ENCODE measurements at regions not wholly inside any gene's neighbourhood (a gene's known extent, or its start where the extent isn't known, plus 50 kb on each side); places are given as distances from the start of the nearest gene placed in this dataset.

GRCh38 chr2:5494212-5494611 lies 198.0 kb upstream of the SOX11 start:
- ChIA-PET POLR2A (no interaction called here), CTCF (no interaction called here)
- no peaks in the 10 kb centered on the region for H3K9me3 ChIP-seq (ENCODE audit: control insufficient read depth, insufficient read depth, low read depth, low read length)
- H3K4me3 ChIP-seq (ENCODE audit: low read depth, low read length) = no peak overlapping the region
- peaks cover 6% of the 10 kb centered on the region for H3K4me1 ChIP-seq (ENCODE audit: control insufficient read depth, insufficient read depth, low read length)
- H3K36me3 ChIP-seq (ENCODE audit: control insufficient read depth in 2 of 2, insufficient read depth in 1 of 2, low read length in 2 of 2) = no peaks in the 10 kb centered on the region
- TF ChIP-seq, protein P1, sequence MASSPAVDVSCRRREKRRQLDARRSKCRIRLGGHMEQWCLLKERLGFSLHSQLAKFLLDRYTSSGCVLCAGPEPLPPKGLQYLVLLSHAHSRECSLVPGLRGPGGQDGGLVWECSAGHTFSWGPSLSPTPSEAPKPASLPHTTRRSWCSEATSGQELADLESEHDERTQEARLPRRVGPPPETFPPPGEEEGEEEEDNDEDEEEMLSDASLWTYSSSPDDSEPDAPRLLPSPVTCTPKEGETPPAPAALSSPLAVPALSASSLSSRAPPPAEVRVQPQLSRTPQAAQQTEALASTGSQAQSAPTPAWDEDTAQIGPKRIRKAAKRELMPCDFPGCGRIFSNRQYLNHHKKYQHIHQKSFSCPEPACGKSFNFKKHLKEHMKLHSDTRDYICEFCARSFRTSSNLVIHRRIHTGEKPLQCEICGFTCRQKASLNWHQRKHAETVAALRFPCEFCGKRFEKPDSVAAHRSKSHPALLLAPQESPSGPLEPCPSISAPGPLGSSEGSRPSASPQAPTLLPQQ (tag by site-specific recombination; IDR thresholded peaks at IDR 0.05) = no peak
- no peak for TF ChIP-seq ZNF433 (tag by site-specific recombination; IDR thresholded peaks at IDR 0.05; ENCODE audit: low read depth)
- TF ChIP-seq OVOL3 (tag by site-specific recombination; IDR thresholded peaks at IDR 0.05) = no peak
- TF ChIP-seq, protein P2, sequence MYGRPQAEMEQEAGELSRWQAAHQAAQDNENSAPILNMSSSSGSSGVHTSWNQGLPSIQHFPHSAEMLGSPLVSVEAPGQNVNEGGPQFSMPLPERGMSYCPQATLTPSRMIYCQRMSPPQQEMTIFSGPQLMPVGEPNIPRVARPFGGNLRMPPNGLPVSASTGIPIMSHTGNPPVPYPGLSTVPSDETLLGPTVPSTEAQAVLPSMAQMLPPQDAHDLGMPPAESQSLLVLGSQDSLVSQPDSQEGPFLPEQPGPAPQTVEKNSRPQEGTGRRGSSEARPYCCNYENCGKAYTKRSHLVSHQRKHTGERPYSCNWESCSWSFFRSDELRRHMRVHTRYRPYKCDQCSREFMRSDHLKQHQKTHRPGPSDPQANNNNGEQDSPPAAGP (tag by site-specific recombination; IDR thresholded peaks at IDR 0.05) = no peak
- TF ChIP-seq HOXA7 (CRISPR knock-in tag; IDR thresholded peaks at IDR 0.05; ENCODE audit: borderline replicate concordance) = no peak
- H3K27ac ChIP-seq (ENCODE audit: extremely low read depth, low read depth, low read length) = no peak overlapping the region

DNA sequence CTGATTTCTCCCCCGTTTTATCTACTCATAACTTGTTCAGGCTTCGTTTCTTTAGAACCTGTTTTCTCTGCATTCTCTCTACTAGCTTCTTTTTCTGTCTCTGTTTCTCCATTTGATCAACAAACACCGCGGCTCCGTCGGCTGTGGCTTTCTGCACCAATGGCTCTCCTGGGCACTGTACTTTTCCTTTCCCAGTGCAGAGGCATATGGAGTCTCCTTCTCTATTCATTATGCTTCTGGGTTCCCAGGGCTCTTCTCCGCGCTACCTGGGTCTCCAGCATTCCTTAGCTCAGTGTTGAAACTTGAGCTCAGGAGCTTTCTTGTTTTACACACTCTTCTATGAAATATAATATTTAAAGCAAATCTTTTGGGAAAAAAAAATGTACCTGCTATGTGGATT lies 196.6 kb upstream of the SOX11 start:
- no peaks in the 10 kb centered on the region for H3K36me3 ChIP-seq (ENCODE audit: control insufficient read depth in 2 of 2, insufficient read depth in 1 of 2, low read length in 2 of 2)
- POLR2A ChIA-PET = no interaction called here
- H3K4me3 ChIP-seq (ENCODE audit: low read depth, low read length) = no peak overlapping the region
- peaks cover 6% of the 10 kb centered on the region for H3K4me1 ChIP-seq (ENCODE audit: control insufficient read depth, insufficient read depth, low read length)
- CTCF ChIA-PET = interaction anchor here (0.7 kb wide), 1 partner anchor 121 kb away, joined by 3 read pairs; no protein-coding TSS in a partner anchor
- TF ChIP-seq ZIC2 (tag by site-specific recombination; IDR thresholded peaks at IDR 0.05) (no peak), ZBTB20 (tag by site-specific recombination; IDR thresholded peaks at IDR 0.05) (no peak), ZNF785 (tag by site-specific recombination; IDR thresholded peaks at IDR 0.05) (no peak), WT1 (tag by site-specific recombination; IDR thresholded peaks at IDR 0.05) (no peak), ZNF585B (tag by site-specific recombination; IDR thresholded peaks at IDR 0.05) (no peak), ZNF664 (tag by site-specific recombination; IDR thresholded peaks at IDR 0.05) (no peak), ZNF621 (tag by site-specific recombination; IDR thresholded peaks at IDR 0.05) (no peak), ZNF654 (tag by site-specific recombination; IDR thresholded peaks at IDR 0.05; ENCODE audit: low read depth) (no peak), ZFP3 (tag by site-specific recombination; IDR thresholded peaks at IDR 0.05; ENCODE audit: low read depth) (no peak), ZNF701 (tag by site-specific recombination; IDR thresholded peaks at IDR 0.05) (no peak), ZNF10 (tag by site-specific recombination; IDR thresholded peaks at IDR 0.05) (no peak), ZEB2 (tag by site-specific recombination; IDR thresholded peaks at IDR 0.05) (no peak), ZNF37A (tag by site-specific recombination; IDR thresholded peaks at IDR 0.05) (no peak), ZNF335 (tag by site-specific recombination; conservative IDR thresholded peaks at IDR 0.05) (no peak), SCRT1 (tag by site-specific recombination; IDR thresholded peaks at IDR 0.05; ENCODE audit: borderline replicate concordance) (no peak)
- TF ChIP-seq, protein P3, sequence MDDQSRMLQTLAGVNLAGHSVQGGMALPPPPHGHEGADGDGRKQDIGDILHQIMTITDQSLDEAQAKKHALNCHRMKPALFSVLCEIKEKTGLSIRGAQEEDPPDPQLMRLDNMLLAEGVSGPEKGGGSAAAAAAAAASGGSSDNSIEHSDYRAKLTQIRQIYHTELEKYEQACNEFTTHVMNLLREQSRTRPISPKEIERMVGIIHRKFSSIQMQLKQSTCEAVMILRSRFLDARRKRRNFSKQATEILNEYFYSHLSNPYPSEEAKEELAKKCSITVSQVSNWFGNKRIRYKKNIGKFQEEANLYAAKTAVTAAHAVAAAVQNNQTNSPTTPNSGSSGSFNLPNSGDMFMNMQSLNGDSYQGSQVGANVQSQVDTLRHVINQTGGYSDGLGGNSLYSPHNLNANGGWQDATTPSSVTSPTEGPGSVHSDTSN (CRISPR knock-in tag; IDR thresholded peaks at IDR 0.05) = no peak
- TF ChIP-seq, protein P4, sequence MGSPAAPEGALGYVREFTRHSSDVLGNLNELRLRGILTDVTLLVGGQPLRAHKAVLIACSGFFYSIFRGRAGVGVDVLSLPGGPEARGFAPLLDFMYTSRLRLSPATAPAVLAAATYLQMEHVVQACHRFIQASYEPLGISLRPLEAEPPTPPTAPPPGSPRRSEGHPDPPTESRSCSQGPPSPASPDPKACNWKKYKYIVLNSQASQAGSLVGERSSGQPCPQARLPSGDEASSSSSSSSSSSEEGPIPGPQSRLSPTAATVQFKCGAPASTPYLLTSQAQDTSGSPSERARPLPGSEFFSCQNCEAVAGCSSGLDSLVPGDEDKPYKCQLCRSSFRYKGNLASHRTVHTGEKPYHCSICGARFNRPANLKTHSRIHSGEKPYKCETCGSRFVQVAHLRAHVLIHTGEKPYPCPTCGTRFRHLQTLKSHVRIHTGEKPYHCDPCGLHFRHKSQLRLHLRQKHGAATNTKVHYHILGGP (tag by site-specific recombination; IDR thresholded peaks at IDR 0.05) = no peak
- no peak overlapping the region; the same call in 1 of the 2 replicates for H3K27ac ChIP-seq (ENCODE audit: extremely low read depth, low read depth, low read length)
- H3K9me3 ChIP-seq (ENCODE audit: control insufficient read depth, insufficient read depth, low read depth, low read length) = no peaks in the 10 kb centered on the region
